ENCODE measurements at regions not wholly inside any gene's neighbourhood (a gene's known extent, or its start where the extent isn't known, plus 50 kb on each side); places are given as distances from the start of the nearest gene placed in this dataset.

GRCh38 chr11:37948258-37948657 lies 1350.2 kb upstream of the RAG2 start:
- Histone ChIP-seq H3K4me1 (ENCODE audit: control insufficient read depth, insufficient read depth, low read length) (no peaks in the 10 kb centered on the region), H3K4me3 (ENCODE audit: low read length) (no peak overlapping the region), H3K27me3 (ENCODE audit: control insufficient read depth, insufficient read depth, low read length, poor library complexity, severe bottlenecking) (no peaks in the 10 kb centered on the region), H3K36me3 (ENCODE audit: control insufficient read depth, insufficient read depth, low read length) (no peaks in the 10 kb centered on the region), H3K9me3 (ENCODE audit: control insufficient read depth, low read length) (peaks cover 26% of the 10 kb centered on the region), H3K9ac (ENCODE audit: extremely low read depth, low read length, poor library complexity, severe bottlenecking) (no peak overlapping the region), H3K27ac (ENCODE audit: low read depth, low read length) (no peak overlapping the region)
- peaks cover 8% of the 10 kb centered on the region for H3K4me1 Mint-ChIP-seq
- no peak for TF ChIP-seq CTCF (conservative IDR thresholded peaks at IDR 0.05)
- DNase-seq: no peak
- H3K9me3 Mint-ChIP-seq: peaks cover 26% of the 10 kb centered on the region
- H3K27ac Mint-ChIP-seq: no peak overlapping the region
- WGBS, 2 experiments (ENCODE audit: insufficient coverage in 1 of 2, insufficient read length in 1 of 2): 67 to 87% methylated on average over 1 to 3 of the region's 3 CpGs
- H3K36me3 Mint-ChIP-seq (ENCODE audit: low read depth): peaks cover 5% of the 10 kb centered on the region
- no peak overlapping the region for H3K4me3 Mint-ChIP-seq
- H3K27me3 Mint-ChIP-seq (ENCODE audit: insufficient read depth): no peaks in the 10 kb centered on the region

DNA sequence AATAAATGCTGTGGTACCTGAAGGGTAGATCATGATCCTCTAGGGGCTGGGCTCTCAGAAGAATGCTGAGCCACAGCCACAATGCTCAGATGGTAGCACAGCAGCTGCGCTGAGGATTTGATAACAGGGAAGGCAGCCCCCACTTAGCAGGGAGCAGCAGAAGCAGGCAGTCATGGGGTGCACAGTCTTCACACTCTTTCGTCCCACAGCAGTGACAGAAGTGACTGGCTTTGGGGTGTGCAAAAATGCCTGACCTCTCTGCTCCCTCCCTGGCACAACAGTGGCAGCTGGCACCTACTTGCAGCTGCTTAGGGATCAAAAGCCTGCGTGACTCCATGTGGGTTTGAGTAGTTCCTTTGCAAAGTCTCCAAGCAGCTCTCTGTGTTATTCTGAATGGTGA lies 1349.8 kb upstream of the RAG2 start:
- H3K9ac ChIP-seq (ENCODE audit: extremely low read depth, low read length, poor library complexity, severe bottlenecking): no peak overlapping the region
- no peak overlapping the region for H3K4me3 ChIP-seq (ENCODE audit: low read length)
- H3K27me3 ChIP-seq (ENCODE audit: control insufficient read depth, insufficient read depth, low read length, poor library complexity, severe bottlenecking): no peaks in the 10 kb centered on the region
- DNase-seq: peak; percentile 36
- Mint-ChIP-seq H3K36me3 (ENCODE audit: low read depth) (peaks cover 5% of the 10 kb centered on the region), H3K27me3 (ENCODE audit: insufficient read depth) (no peaks in the 10 kb centered on the region), H3K27ac (no peak overlapping the region), H3K4me3 (no peak overlapping the region), H3K4me1 (peaks cover 8% of the 10 kb centered on the region), H3K9me3 (peaks cover 26% of the 10 kb centered on the region)
- no peak for TF ChIP-seq CTCF (conservative IDR thresholded peaks at IDR 0.05)
- H3K9me3 ChIP-seq (ENCODE audit: control insufficient read depth, low read length): peaks cover 28% of the 10 kb centered on the region
- H3K27ac ChIP-seq (ENCODE audit: low read depth, low read length): no peak overlapping the region
- H3K4me1 ChIP-seq (ENCODE audit: control insufficient read depth, insufficient read depth, low read length): no peaks in the 10 kb centered on the region
- WGBS, 2 experiments (ENCODE audit: insufficient coverage in 1 of 2, insufficient read length in 1 of 2): 91 to 96% methylated on average over 3 of the region's 3 CpGs
- H3K36me3 ChIP-seq (ENCODE audit: control insufficient read depth, insufficient read depth, low read length): no peaks in the 10 kb centered on the region

- Histone ChIP-seq H3K9me3 (ENCODE audit: control insufficient read depth, low read length) (peaks cover 33% of the 10 kb centered on the region), H3K9ac (ENCODE audit: extremely low read depth, low read length, poor library complexity, severe bottlenecking) (no peak overlapping the region), H3K27me3 (ENCODE audit: control insufficient read depth, insufficient read depth, low read length, poor library complexity, severe bottlenecking) (no peaks in the 10 kb centered on the region), H3K4me3 (ENCODE audit: low read length) (peak overlapping the region; percentile 10), H3K4me1 (ENCODE audit: control insufficient read depth, insufficient read depth, low read length) (no peaks in the 10 kb centered on the region), H3K36me3 (ENCODE audit: control insufficient read depth, insufficient read depth, low read length) (no peaks in the 10 kb centered on the region), H3K27ac (ENCODE audit: low read depth, low read length) (no peak overlapping the region)
- peaks cover 5% of the 10 kb centered on the region for H3K36me3 Mint-ChIP-seq (ENCODE audit: low read depth)
- peak; percentile 87 for TF ChIP-seq CTCF (conservative IDR thresholded peaks at IDR 0.05)
- WGBS, 2 experiments (ENCODE audit: insufficient coverage in 1 of 2, insufficient read length in 1 of 2): 61 to 73% methylated on average over 3 to 4 of the region's 4 CpGs
- peak; percentile 84 for DNase-seq
- H3K27me3 Mint-ChIP-seq (ENCODE audit: insufficient read depth): no peaks in the 10 kb centered on the region
- H3K4me3 Mint-ChIP-seq: no peak overlapping the region
- H3K9me3 Mint-ChIP-seq: peaks cover 26% of the 10 kb centered on the region
- peaks cover 8% of the 10 kb centered on the region for H3K4me1 Mint-ChIP-seq
- no peak overlapping the region for H3K27ac Mint-ChIP-seq
Measured at GRCh38 chr11:37946155-37946766, 1348.2 kb upstream of the RAG2 start.
